Stimulated activated CD4-positive, alpha-beta T cell treated with anti-CD3 and anti-CD28 coated beads, Interleukin-1b, Interleukin-23, amount 100 ng/mL, for 48 hours (primary cell): ENCODE measurements at regions not wholly inside any gene's neighbourhood (a gene's known extent, or its start where the extent isn't known, plus 50 kb on each side); places are given as distances from the start of the nearest gene placed in this dataset.
"Not testable (repeated sequence)": the region's sequence is repeated elsewhere in the genome, so short reads cannot be mapped to it uniquely, and the experiment has no call there.

Source experiments
- DNase-seq: peaks from one replicate; pipeline ENCODE4 v3.0.0-alpha.2; 2020

- DNase-seq, result no peak
Observed at GRCh38 chr6:9361749-9362148, 926.4 kb upstream of the SLC35B3 start.

- no peak for DNase-seq
Observed at GRCh38 chr6:9360881-9361280, 925.5 kb upstream of the SLC35B3 start.

GRCh38 chr6:9347608-9348007, 912.3 kb upstream of the SLC35B3 start:
- DNase-seq, result no peak

GRCh38 chr6:9346923-9347322, 911.6 kb upstream of the SLC35B3 start:
- DNase-seq, result no peak

GRCh38 chr6:9335431-9335830, 900.1 kb upstream of the SLC35B3 start:
- no peak for DNase-seq

- no peak for DNase-seq
Observed at GRCh38 chr6:9334979-9335378, 899.6 kb upstream of the SLC35B3 start.

GRCh38 chr6:9332241-9332780, 897.0 kb upstream of the SLC35B3 start:
- DNase-seq, result no peak

- no peak for DNase-seq
Observed at GRCh38 chr6:9316831-9317230, 881.5 kb upstream of the SLC35B3 start.

GRCh38 chr6:9315966-9316650, 880.8 kb upstream of the SLC35B3 start:
- no peak for DNase-seq

GRCh38 chr6:9308284-9308683, 872.9 kb upstream of the SLC35B3 start:
- no peak for DNase-seq

- DNase-seq, result no peak
Observed at GRCh38 chr6:9307786-9308185, 872.4 kb upstream of the SLC35B3 start.

- DNase-seq, result no peak
Observed at GRCh38 chr6:9307187-9307586, 871.8 kb upstream of the SLC35B3 start.

GRCh38 chr6:9295644-9296043, 860.3 kb upstream of the SLC35B3 start:
- no peak for DNase-seq

- no peak for DNase-seq
Observed at GRCh38 chr6:9292975-9293374, 857.6 kb upstream of the SLC35B3 start.

- not testable (repeated sequence) for DNase-seq
Observed at GRCh38 chr6:9290342-9290741, 855.0 kb upstream of the SLC35B3 start.

GRCh38 chr6:9272671-9273070, 837.3 kb upstream of the SLC35B3 start:
- DNase-seq, result no peak

GRCh38 chr6:9266741-9267140, 831.4 kb upstream of the SLC35B3 start:
- no peak for DNase-seq

- no peak for DNase-seq
Observed at GRCh38 chr6:9257215-9257614, 821.9 kb upstream of the SLC35B3 start.

- no peak for DNase-seq
Observed at GRCh38 chr6:9254251-9254650, 818.9 kb upstream of the SLC35B3 start.

GRCh38 chr6:9252799-9253198, 817.5 kb upstream of the SLC35B3 start:
- DNase-seq, result no peak

GRCh38 chr6:9250852-9251251, 815.5 kb upstream of the SLC35B3 start:
- DNase-seq, result no peak

- DNase-seq, result no peak
Observed at GRCh38 chr6:9248133-9248532, 812.8 kb upstream of the SLC35B3 start.

GRCh38 chr6:9240861-9241260, 805.5 kb upstream of the SLC35B3 start:
- DNase-seq, result no peak

GRCh38 chr6:9236443-9236842, 801.1 kb upstream of the SLC35B3 start:
- no peak for DNase-seq

- no peak for DNase-seq
Observed at GRCh38 chr6:9233686-9234085, 798.3 kb upstream of the SLC35B3 start.
